Psoas muscle (tissue), 7 donors: ENCODE measurements at regions not wholly inside any gene's neighbourhood (a gene's known extent, or its start where the extent isn't known, plus 50 kb on each side); places are given as distances from the start of the nearest gene placed in this dataset.

Experiments
- ATAC-seq, 4 donors: fragments of 200-7000 bp; cut with Tn5 transposase; one replicate each; pipeline ENCODE4 v1.9.1; 2020; ENCODE audit warnings: moderate library complexity in 3 of 4, mild to moderate bottlenecking in 2 of 4
- DNase-seq, 2 donors: peaks; one replicate each; pipeline ENCODE4 v3.0.0-alpha.2; 2020
- H3K27ac ChIP-seq: fragments of 200-600 bp; one replicate; pipeline ENCODE4 v1.8.0; 2022
- H3K27me3 ChIP-seq, 3 donors: fragments of 200-600 bp in 1 of 3; one replicate each; pipeline versions ENCODE4 v1.6.1 to v1.8.0; 2013 to 2022; ENCODE audit warnings: low read length in 2 of 3, mild to moderate bottlenecking in 2 of 3, moderate library complexity in 1 of 3; ENCODE audit not compliant: insufficient read depth in 3 of 3
- H3K36me3 ChIP-seq, 2 donors: fragments of 200-600 bp in 1 of 2; one replicate each; pipeline versions ENCODE4 v1.6.1 to v1.8.0; 2013 to 2022; ENCODE audit warnings: low read depth in 1 of 2, mild to moderate bottlenecking in 1 of 2, moderate library complexity in 1 of 2; ENCODE audit not compliant: insufficient read depth in 1 of 2
- H3K4me1 ChIP-seq: fragments of 200-600 bp; one replicate; pipeline ENCODE4 v1.8.0; 2022
- H3K4me3 ChIP-seq: fragments of 200-600 bp; one replicate; pipeline ENCODE4 v1.8.0; 2022; ENCODE audit warnings: mild to moderate bottlenecking
- H3K9me3 ChIP-seq: fragments of 200-600 bp; one replicate; pipeline ENCODE4 v1.8.0; 2022
- WGBS, 3 donors: extraction: QIAGEN DNeasy Blood & Tissue Kit; methylation state at CpG; one replicate each; pipeline versions ENCODE4 v1.1.6 to v1.1.7; 2013; 5-methylcytosine and 5-hydroxymethylcytosine counted together
- intact Hi-C, 2 donors: fragments of 100-400 bp; cut with DNase I; formaldehyde crosslinking; loops; one replicate each; pipeline versions ENCODE4 v1.11.0 to v1.14.2; 2022
- TF ChIP-seq, protein P1 (sequence below): fragments of 200-600 bp; IDR thresholded peaks from one replicate; pipeline ENCODE4 v1.8.0; 2022; ENCODE audit warnings: antibody characterized with exemption
- donor health status: healthy with polysubstance abuse.
- donor health status: DM: no; HTN: no; CAD: no; lungs with moderate emphysema.
- donor health status: Bipolar disorder and iron deficiency.
- donor health status: healthy.
- donor health status: DM: yes; HTN: yes; CAD: no.
- donor health status: DM: no; HTN: no; CAD: no.
- donor health status: DM: yes; HTN: yes; CAD: no.

DNA sequence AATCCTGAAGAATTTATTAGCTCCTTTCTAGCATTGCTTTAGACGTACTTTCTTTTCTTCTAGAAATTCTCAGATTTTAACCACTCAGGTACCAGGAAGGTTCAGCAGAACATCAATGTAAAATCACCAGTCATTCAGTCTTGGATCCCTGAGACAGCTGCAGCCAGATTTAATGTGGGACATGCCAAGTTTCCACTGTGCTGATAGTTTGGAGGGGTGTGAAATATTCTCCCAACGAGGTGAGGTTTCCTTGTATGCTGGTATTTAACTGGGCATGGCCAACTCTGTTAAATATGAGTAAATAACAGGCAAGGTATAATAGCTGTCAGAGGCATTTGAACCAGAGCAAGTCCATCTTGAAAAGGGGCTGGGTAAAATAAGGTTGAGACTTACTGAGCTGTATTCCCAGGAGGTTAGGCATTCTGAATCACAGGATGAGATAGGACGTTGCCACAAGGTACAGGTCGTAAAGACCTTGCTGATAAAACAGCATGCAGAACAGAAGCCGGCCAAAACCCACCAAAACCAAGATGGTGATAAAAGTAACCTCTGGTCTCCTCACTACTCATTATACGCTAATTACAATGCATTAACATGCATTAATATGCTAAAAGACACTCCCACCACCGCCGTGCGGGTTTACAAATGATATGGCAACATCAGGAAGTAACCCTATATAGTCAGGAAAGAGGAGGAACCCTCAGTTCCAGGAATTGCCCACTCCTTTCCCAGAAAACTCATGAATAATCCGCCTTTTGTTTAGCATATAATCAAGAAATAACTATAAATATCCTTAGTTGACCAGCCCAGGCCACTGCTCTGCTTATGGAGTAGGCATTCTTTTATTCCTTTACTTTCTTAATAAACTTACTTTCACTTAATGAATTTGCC is 75.2 kb upstream of the RASSF8 start:
- TF ChIP-seq, protein P1, sequence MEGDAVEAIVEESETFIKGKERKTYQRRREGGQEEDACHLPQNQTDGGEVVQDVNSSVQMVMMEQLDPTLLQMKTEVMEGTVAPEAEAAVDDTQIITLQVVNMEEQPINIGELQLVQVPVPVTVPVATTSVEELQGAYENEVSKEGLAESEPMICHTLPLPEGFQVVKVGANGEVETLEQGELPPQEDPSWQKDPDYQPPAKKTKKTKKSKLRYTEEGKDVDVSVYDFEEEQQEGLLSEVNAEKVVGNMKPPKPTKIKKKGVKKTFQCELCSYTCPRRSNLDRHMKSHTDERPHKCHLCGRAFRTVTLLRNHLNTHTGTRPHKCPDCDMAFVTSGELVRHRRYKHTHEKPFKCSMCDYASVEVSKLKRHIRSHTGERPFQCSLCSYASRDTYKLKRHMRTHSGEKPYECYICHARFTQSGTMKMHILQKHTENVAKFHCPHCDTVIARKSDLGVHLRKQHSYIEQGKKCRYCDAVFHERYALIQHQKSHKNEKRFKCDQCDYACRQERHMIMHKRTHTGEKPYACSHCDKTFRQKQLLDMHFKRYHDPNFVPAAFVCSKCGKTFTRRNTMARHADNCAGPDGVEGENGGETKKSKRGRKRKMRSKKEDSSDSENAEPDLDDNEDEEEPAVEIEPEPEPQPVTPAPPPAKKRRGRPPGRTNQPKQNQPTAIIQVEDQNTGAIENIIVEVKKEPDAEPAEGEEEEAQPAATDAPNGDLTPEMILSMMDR, result no peak
- Histone ChIP-seq H3K9me3 (no peaks in the 10 kb centered on the region), H3K4me1 (no peaks in the 10 kb centered on the region), H3K36me3 (no peaks in the 10 kb centered on the region), H3K27me3 (peaks cover 0 to 9% (median 0%) of the 10 kb centered on the region in 3 donors), H3K27ac (no peak overlapping the region), H3K4me3 (no peak overlapping the region)
- intact Hi-C loops, result no loop called here
- DNase-seq (no peak), ATAC-seq (no peak)
- 56 to 61% (median 57%) methylated on average over 10 of the region's 10 CpGs for WGBS, 3 donors

DNA sequence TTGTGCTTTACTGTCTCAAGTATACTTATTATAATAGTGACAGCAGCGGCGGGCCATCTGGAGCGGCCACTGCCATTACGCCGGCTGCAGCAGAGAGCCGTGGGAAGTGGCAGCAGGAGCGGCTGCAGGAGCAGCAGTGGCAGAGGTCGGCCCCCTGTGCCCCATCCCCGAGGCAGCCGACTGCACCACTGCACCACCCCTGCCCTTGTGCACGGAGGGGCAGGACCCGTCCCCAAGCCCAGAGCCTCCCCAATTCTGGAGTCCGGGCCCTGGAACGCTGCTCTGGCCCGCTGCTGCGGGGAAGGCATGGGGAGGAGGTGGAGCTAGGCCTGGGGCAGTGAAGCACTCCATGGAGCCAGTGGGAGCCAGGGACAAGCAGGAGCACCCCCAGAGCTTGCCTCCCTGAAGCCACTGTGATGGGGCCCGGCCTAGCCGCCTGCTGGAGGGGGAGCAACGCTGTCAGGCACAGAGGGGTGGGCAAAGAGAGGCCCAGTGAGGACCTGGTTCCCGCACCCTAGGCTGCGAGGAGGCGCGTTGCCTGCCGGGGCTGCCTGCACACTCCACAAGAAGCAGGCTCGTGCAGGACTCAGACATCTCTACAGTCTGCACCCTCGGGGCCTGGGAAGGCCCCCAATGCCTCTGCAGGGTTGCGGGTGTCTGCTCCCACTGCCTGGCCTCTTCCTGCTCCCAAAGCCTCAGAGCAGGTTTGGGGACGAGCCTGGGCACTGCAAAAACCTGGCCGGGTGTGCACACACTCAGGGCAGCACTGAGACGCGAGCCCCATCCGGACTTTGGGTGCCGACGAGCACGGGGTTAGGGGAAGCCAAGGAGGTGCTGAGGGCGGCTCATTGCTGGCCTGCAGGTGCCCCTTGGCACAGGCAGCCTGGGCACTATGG is 74.2 kb upstream of the RASSF8 start:
- 90 to 92% (median 92%) methylated on average over 34 to 36 of the region's 36 CpGs for WGBS, 3 donors
- ATAC-seq, result no peak
- H3K36me3 ChIP-seq, result no peaks in the 10 kb centered on the region
- no peaks in the 10 kb centered on the region for H3K4me1 ChIP-seq
- H3K4me3 ChIP-seq, result no peak overlapping the region
- intact Hi-C loops, result no loop called here
- H3K9me3 ChIP-seq, result no peaks in the 10 kb centered on the region
- peaks cover 0 to 7% (median 0%) of the 10 kb centered on the region in 3 donors for H3K27me3 ChIP-seq
- DNase-seq, result no peak
- TF ChIP-seq, protein P1, result no peak
- no peak overlapping the region for H3K27ac ChIP-seq

DNA sequence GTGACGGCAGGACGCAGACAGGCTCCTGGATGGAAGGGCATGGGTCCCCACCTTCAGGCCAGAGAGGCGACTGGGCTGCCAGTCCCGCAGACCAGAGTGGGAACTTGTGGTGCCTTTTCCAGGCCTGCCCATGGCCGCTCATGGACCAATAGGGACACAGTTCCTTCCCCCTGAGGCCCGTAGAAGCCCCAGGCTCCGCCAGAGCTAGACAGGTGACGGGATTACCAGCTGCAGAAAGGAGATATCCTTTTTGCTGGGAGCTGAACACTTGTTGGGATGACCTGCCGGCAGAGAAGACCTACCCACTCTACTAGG is 73.6 kb upstream of the RASSF8 start:
- intact Hi-C loops, result no loop called here
- H3K27ac ChIP-seq, result no peak overlapping the region
- DNase-seq (no peak), ATAC-seq (no peak)
- TF ChIP-seq, protein P1, result no peak
- H3K36me3 ChIP-seq, result no peaks in the 10 kb centered on the region
- H3K4me1 ChIP-seq, result no peaks in the 10 kb centered on the region
- H3K4me3 ChIP-seq, result no peak overlapping the region
- WGBS, 3 donors, result 72 to 80% (median 79%) methylated on average over 9 of the region's 9 CpGs
- no peaks in the 10 kb centered on the region for H3K9me3 ChIP-seq
- peaks cover 0 to 2% (median 0%) of the 10 kb centered on the region in 3 donors for H3K27me3 ChIP-seq

DNA sequence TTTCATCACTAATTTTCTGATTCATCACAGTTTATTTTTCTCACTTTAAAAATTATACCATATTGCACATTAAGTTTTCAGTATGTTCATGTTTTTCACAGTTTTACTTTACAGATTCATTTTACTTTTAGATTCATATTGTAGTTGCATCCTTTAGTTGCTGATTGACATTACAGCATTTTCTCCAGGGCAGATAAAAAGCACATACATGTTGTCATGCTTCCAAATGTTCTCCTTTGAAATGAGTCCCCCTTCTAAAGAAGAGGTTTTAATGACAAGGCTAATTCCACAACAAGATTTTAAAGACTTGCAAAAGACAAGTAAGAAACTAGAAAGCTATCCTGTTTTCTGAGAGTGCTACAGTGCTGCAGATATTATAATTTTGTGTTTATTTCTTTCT is 72.1 kb upstream of the RASSF8 start:
- intact Hi-C loops, result no loop called here
- no peak for ATAC-seq
- Histone ChIP-seq H3K4me3 (no peak overlapping the region), H3K27ac (no peak overlapping the region), H3K36me3 (no peaks in the 10 kb centered on the region), H3K4me1 (no peaks in the 10 kb centered on the region), H3K9me3 (no peaks in the 10 kb centered on the region), H3K27me3 (no peaks in the 10 kb centered on the region)
- DNase-seq, result no peak
- TF ChIP-seq, protein P1, result no peak
